ENCODE measurements at regions not wholly inside any gene's neighbourhood (a gene's known extent, or its start where the extent isn't known, plus 50 kb on each side); places are given as distances from the start of the nearest gene placed in this dataset.
A peak's percentile ranks its signal among the peaks of the same experiment; 100 is the strongest.
"Not testable (repeated sequence)": the region's sequence is repeated elsewhere in the genome, so short reads cannot be mapped to it uniquely, and the experiment has no call there.

- DNase-seq (ENCODE audit: low read depth) = no peak
These were observed 68.1 kb upstream of the FGF3 start for GRCh38 chr11:69887330-69887729.

- DNase-seq (ENCODE audit: low read depth) = no peak
These were observed 68.7 kb upstream of the FGF3 start for GRCh38 chr11:69887841-69888427.

GRCh38 chr11:69888483-69889181 lies 69.4 kb upstream of the FGF3 start:
- DNase-seq (ENCODE audit: low read depth) = peak; percentile 10

GRCh38 chr11:69889400-69890318 lies 70.4 kb upstream of the FGF3 start:
- no peak for DNase-seq (ENCODE audit: low read depth)

GRCh38 chr11:69890476-69890875 lies 71.3 kb upstream of the FGF3 start:
- no peak for DNase-seq (ENCODE audit: low read depth)

GRCh38 chr11:69891421-69892236 lies 72.4 kb upstream of the FGF3 start:
- DNase-seq (ENCODE audit: low read depth) = no peak

- DNase-seq (ENCODE audit: low read depth) = no peak
These were observed 73.2 kb upstream of the FGF3 start for GRCh38 chr11:69892237-69892985.

GRCh38 chr11:69892986-69893555 lies 73.9 kb upstream of the FGF3 start:
- DNase-seq (ENCODE audit: low read depth) = no peak

- DNase-seq (ENCODE audit: low read depth) = no peak
These were observed 74.4 kb upstream of the FGF3 start for GRCh38 chr11:69893631-69894030.

- no peak for DNase-seq (ENCODE audit: low read depth)
These were observed 75.0 kb upstream of the FGF3 start for GRCh38 chr11:69894181-69894611.

- DNase-seq (ENCODE audit: low read depth) = no peak
These were observed 75.4 kb upstream of the FGF3 start for GRCh38 chr11:69894648-69895047.

- no peak for DNase-seq (ENCODE audit: low read depth)
These were observed 77.0 kb upstream of the FGF3 start for GRCh38 chr11:69896250-69896649.

- no peak for DNase-seq (ENCODE audit: low read depth)
These were observed 78.9 kb upstream of the FGF3 start for GRCh38 chr11:69898123-69898522.

GRCh38 chr11:69899957-69900821 lies 81.0 kb upstream of the FGF3 start:
- no peak for DNase-seq (ENCODE audit: low read depth)

GRCh38 chr11:69900822-69901302 lies 81.6 kb upstream of the FGF3 start:
- DNase-seq (ENCODE audit: low read depth) = not testable (repeated sequence)

GRCh38 chr11:69902337-69902736 lies 83.1 kb upstream of the FGF3 start:
- DNase-seq (ENCODE audit: low read depth) = no peak

GRCh38 chr11:69903211-69903610 lies 84.0 kb upstream of the FGF3 start:
- DNase-seq (ENCODE audit: low read depth) = no peak

- no peak for DNase-seq (ENCODE audit: low read depth)
These were observed 85.2 kb upstream of the FGF3 start for GRCh38 chr11:69904161-69904973.

GRCh38 chr11:69904974-69905535 lies 85.8 kb upstream of the FGF3 start:
- no peak for DNase-seq (ENCODE audit: low read depth)

Data from fibroblast of gingiva (primary cell).